Stimulated activated CD8-positive, alpha-beta memory T cell treated with anti-CD3 and anti-CD28 coated beads, Interleukin-12 subunit alpha, Interleukin-12 subunit beta, amount 100 ng/mL, for 1 hour (primary cell): ENCODE measurements at regions not wholly inside any gene's neighbourhood (a gene's known extent, or its start where the extent isn't known, plus 50 kb on each side); places are given as distances from the start of the nearest gene placed in this dataset.
"Not testable (repeated sequence)": the region's sequence is repeated elsewhere in the genome, so short reads cannot be mapped to it uniquely, and the experiment has no call there.

Source experiments
- DNase-seq: peaks from one replicate; pipeline ENCODE4 v3.0.0-alpha.2; 2020; ENCODE audit warnings: low read depth

- no peak for DNase-seq
These were observed 509.4 kb upstream of the ADARB2 start for GRCh38 chr10:2246747-2247146.

- no peak for DNase-seq
These were observed 508.3 kb upstream of the ADARB2 start for GRCh38 chr10:2245580-2245979.

- no peak for DNase-seq
These were observed 507.1 kb upstream of the ADARB2 start for GRCh38 chr10:2244471-2244870.

- DNase-seq: no peak
These were observed 499.6 kb upstream of the ADARB2 start for GRCh38 chr10:2236876-2237275.

- DNase-seq: no peak
These were observed 495.2 kb upstream of the ADARB2 start for GRCh38 chr10:2232479-2232878.

GRCh38 chr10:2230478-2230877, 493.2 kb upstream of the ADARB2 start:
- DNase-seq: no peak

- no peak for DNase-seq
These were observed 491.1 kb upstream of the ADARB2 start for GRCh38 chr10:2228320-2228901.

GRCh38 chr10:2225609-2226008, 488.3 kb upstream of the ADARB2 start:
- no peak for DNase-seq

GRCh38 chr10:2223548-2224320, 486.4 kb upstream of the ADARB2 start:
- no peak for DNase-seq

GRCh38 chr10:2222631-2223030, 485.3 kb upstream of the ADARB2 start:
- DNase-seq: no peak

GRCh38 chr10:2214805-2215204, 477.5 kb upstream of the ADARB2 start:
- no peak for DNase-seq

- no peak for DNase-seq
These were observed 476.8 kb upstream of the ADARB2 start for GRCh38 chr10:2214092-2214491.

- DNase-seq: no peak
These were observed 475.0 kb upstream of the ADARB2 start for GRCh38 chr10:2212244-2212834.

GRCh38 chr10:2210088-2210487, 472.8 kb upstream of the ADARB2 start:
- no peak for DNase-seq

GRCh38 chr10:2208106-2208505, 470.8 kb upstream of the ADARB2 start:
- no peak for DNase-seq

GRCh38 chr10:2207246-2207922, 470.1 kb upstream of the ADARB2 start:
- no peak for DNase-seq

- DNase-seq: no peak
These were observed 468.1 kb upstream of the ADARB2 start for GRCh38 chr10:2205406-2205805.

GRCh38 chr10:2202401-2202800, 465.1 kb upstream of the ADARB2 start:
- no peak for DNase-seq

GRCh38 chr10:2201534-2202099, 464.3 kb upstream of the ADARB2 start:
- no peak for DNase-seq

- no peak for DNase-seq
These were observed 460.3 kb upstream of the ADARB2 start for GRCh38 chr10:2197663-2198062.

GRCh38 chr10:2196272-2196671, 458.9 kb upstream of the ADARB2 start:
- no peak for DNase-seq

- DNase-seq: not testable (repeated sequence)
These were observed 452.0 kb upstream of the ADARB2 start for GRCh38 chr10:2189356-2189755.

- DNase-seq: no peak
These were observed 451.0 kb upstream of the ADARB2 start for GRCh38 chr10:2188371-2188770.
